ENCODE measurements at regions not wholly inside any gene's neighbourhood (a gene's known extent, or its start where the extent isn't known, plus 50 kb on each side); places are given as distances from the start of the nearest gene placed in this dataset.

GRCh38 chr16:73428121-73428520 is 380.2 kb upstream of the ZFHX3 start:
- no peak for TF ChIP-seq YY1 (IDR thresholded peaks at IDR 0.05; ENCODE audit: extremely low read depth, insufficient replicate concordance, low read depth, low read length)
- TF ChIP-seq EGR1 (IDR thresholded peaks at IDR 0.05; ENCODE audit: low read depth): no peak
- TF ChIP-seq, protein P1, sequence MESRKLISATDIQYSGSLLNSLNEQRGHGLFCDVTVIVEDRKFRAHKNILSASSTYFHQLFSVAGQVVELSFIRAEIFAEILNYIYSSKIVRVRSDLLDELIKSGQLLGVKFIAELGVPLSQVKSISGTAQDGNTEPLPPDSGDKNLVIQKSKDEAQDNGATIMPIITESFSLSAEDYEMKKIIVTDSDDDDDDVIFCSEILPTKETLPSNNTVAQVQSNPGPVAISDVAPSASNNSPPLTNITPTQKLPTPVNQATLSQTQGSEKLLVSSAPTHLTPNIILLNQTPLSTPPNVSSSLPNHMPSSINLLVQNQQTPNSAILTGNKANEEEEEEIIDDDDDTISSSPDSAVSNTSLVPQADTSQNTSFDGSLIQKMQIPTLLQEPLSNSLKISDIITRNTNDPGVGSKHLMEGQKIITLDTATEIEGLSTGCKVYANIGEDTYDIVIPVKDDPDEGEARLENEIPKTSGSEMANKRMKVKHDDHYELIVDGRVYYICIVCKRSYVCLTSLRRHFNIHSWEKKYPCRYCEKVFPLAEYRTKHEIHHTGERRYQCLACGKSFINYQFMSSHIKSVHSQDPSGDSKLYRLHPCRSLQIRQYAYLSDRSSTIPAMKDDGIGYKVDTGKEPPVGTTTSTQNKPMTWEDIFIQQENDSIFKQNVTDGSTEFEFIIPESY (IDR thresholded peaks at IDR 0.05; ENCODE audit: extremely low read depth, insufficient replicate concordance, low read length): no peak
- TF ChIP-seq MAX (IDR thresholded peaks at IDR 0.05): no peak
- TF ChIP-seq, protein P2, sequence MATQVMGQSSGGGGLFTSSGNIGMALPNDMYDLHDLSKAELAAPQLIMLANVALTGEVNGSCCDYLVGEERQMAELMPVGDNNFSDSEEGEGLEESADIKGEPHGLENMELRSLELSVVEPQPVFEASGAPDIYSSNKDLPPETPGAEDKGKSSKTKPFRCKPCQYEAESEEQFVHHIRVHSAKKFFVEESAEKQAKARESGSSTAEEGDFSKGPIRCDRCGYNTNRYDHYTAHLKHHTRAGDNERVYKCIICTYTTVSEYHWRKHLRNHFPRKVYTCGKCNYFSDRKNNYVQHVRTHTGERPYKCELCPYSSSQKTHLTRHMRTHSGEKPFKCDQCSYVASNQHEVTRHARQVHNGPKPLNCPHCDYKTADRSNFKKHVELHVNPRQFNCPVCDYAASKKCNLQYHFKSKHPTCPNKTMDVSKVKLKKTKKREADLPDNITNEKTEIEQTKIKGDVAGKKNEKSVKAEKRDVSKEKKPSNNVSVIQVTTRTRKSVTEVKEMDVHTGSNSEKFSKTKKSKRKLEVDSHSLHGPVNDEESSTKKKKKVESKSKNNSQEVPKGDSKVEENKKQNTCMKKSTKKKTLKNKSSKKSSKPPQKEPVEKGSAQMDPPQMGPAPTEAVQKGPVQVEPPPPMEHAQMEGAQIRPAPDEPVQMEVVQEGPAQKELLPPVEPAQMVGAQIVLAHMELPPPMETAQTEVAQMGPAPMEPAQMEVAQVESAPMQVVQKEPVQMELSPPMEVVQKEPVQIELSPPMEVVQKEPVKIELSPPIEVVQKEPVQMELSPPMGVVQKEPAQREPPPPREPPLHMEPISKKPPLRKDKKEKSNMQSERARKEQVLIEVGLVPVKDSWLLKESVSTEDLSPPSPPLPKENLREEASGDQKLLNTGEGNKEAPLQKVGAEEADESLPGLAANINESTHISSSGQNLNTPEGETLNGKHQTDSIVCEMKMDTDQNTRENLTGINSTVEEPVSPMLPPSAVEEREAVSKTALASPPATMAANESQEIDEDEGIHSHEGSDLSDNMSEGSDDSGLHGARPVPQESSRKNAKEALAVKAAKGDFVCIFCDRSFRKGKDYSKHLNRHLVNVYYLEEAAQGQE (IDR thresholded peaks at IDR 0.05; ENCODE audit: low read depth): no peak
- TF ChIP-seq SRF (IDR thresholded peaks at IDR 0.05; ENCODE audit: low read depth): no peak
- no peak for TF ChIP-seq POLR2A (IDR thresholded peaks at IDR 0.05; ENCODE audit: borderline replicate concordance, extremely low read depth, insufficient read depth, insufficient read length)
- no peak for TF ChIP-seq CBX3 (IDR thresholded peaks at IDR 0.05; ENCODE audit: low read depth)
- TF ChIP-seq ZFX (IDR thresholded peaks at IDR 0.05): no peak
- no peak for TF ChIP-seq TCF7L2 (IDR thresholded peaks at IDR 0.05; ENCODE audit: borderline replicate concordance, extremely low read depth, insufficient read depth, insufficient read length)
- TF ChIP-seq CEBPB (IDR thresholded peaks at IDR 0.05; ENCODE audit: low read depth): no peak
- no peak for TF ChIP-seq ZNF274 (IDR thresholded peaks at IDR 0.05; ENCODE audit: low read depth, low read length)
- no peak for TF ChIP-seq ELF1 (IDR thresholded peaks at IDR 0.05; ENCODE audit: borderline replicate concordance, low read depth)
- no peak for TF ChIP-seq RAD21 (IDR thresholded peaks at IDR 0.05; ENCODE audit: low read depth)
- TF ChIP-seq EZH2 (IDR thresholded peaks at IDR 0.05): no peak
- TF ChIP-seq SIN3A (IDR thresholded peaks at IDR 0.05; ENCODE audit: low read depth): no peak
- TF ChIP-seq, protein P3, sequence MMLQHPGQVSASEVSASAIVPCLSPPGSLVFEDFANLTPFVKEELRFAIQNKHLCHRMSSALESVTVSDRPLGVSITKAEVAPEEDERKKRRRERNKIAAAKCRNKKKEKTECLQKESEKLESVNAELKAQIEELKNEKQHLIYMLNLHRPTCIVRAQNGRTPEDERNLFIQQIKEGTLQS (IDR thresholded peaks at IDR 0.05): no peak
- no peak for TF ChIP-seq JUND (IDR thresholded peaks at IDR 0.05)
- TF ChIP-seq SP1 (IDR thresholded peaks at IDR 0.05; ENCODE audit: low read depth): no peak
- peaks cover 31% of the 10 kb centered on the region for H3K27me3 ChIP-seq (ENCODE audit: insufficient read depth, low read length)
- H3K9me3 ChIP-seq (ENCODE audit: control insufficient read depth in 1 of 2, insufficient read depth in 1 of 2, low read depth in 1 of 2, low read length in 2 of 2): no peaks in the 10 kb centered on the region
- intact Hi-C loops (cut with micrococcal nuclease): no loop called here
- H3K9ac ChIP-seq (ENCODE audit: low read length): no peak overlapping the region
- no TSS peak for BruUV-seq (replicated peaks)
- ATAC-seq (no peak), DNase-seq (ENCODE audit: low read depth, low spot score) (no peak)
- no peaks in the 10 kb centered on the region for H3K4me1 ChIP-seq (ENCODE audit: control insufficient read depth in 1 of 2, insufficient read depth in 2 of 2, low read length in 2 of 2)
- H3K4me3 ChIP-seq (replicated peaks in 1 of 2; ENCODE audit: low read depth in 1 of 2, low read length in 2 of 2): no peak overlapping the region
- H3K27ac ChIP-seq (ENCODE audit: low read depth, low read length): no peak overlapping the region
- RAD21 ChIA-PET (ENCODE audit: low non-redundant PET in 1 of 2, low total read pairs in 2 of 2, uncharacterized antibody in 2 of 2, unreplicated experiment in 2 of 2): no interaction called here
- no peaks in the 10 kb centered on the region for H3K36me3 ChIP-seq (ENCODE audit: control insufficient read depth in 1 of 2, insufficient read depth in 2 of 2, low read length in 2 of 2)
- no peak overlapping the region for H2AFZ ChIP-seq (ENCODE audit: low read depth, low read length, poor library complexity, severe bottlenecking)
- H3K79me2 ChIP-seq (ENCODE audit: insufficient read depth, low read length): no peaks in the 10 kb centered on the region
- POLR2A ChIA-PET: no interaction called here
- H3K9me2 ChIP-seq (ENCODE audit: insufficient read depth): no peaks in the 10 kb centered on the region
- no peaks in the 10 kb centered on the region for H4K20me1 ChIP-seq (ENCODE audit: insufficient read depth)
- no peak overlapping the region for H3K4me2 ChIP-seq (ENCODE audit: low read length)
- CTCF ChIA-PET: no interaction called here
